H9 (cell line): ENCODE measurements at regions not wholly inside any gene's neighbourhood (a gene's known extent, or its start where the extent isn't known, plus 50 kb on each side); places are given as distances from the start of the nearest gene placed in this dataset.

Source experiments
- DNase-seq: peaks from one replicate; pipeline ENCODE4 v3.0.0-alpha.2; 2017
- H2AFZ ChIP-seq: one replicate; pipeline ENCODE4 v1.6.1; 2013; ENCODE audit warnings: mild to moderate bottlenecking, low read length, control low read depth, moderate library complexity
- H2AK5ac ChIP-seq: 2 replicates; pipeline ENCODE4 v1.6.1; 2013; ENCODE audit warnings: low read length, control low read depth, mixed read lengths; ENCODE audit not compliant: insufficient read length
- H2BK120ac ChIP-seq: one replicate; pipeline ENCODE4 v1.6.1; 2013; ENCODE audit warnings: low read depth, mild to moderate bottlenecking, low read length, control low read depth, inconsistent platforms; ENCODE audit not compliant: poor library complexity, severe bottlenecking
- H2BK12ac ChIP-seq: 2 replicates; pipeline ENCODE4 v1.6.1; 2013; ENCODE audit warnings: low read length, control low read depth, mixed read lengths, low read depth; ENCODE audit not compliant: insufficient read length
- H2BK15ac ChIP-seq: 2 replicates; pipeline ENCODE4 v1.6.1; 2013; ENCODE audit warnings: low read depth, low read length, control low read depth
- H2BK20ac ChIP-seq: one replicate; pipeline ENCODE4 v1.6.1; 2013; ENCODE audit warnings: low read depth, mild to moderate bottlenecking, low read length, control low read depth, inconsistent platforms; ENCODE audit not compliant: poor library complexity, severe bottlenecking
- H2BK5ac ChIP-seq: 2 replicates; pipeline ENCODE4 v1.6.1; 2013; ENCODE audit warnings: low read length, control low read depth, mixed read lengths; ENCODE audit not compliant: insufficient read length
- H3K14ac ChIP-seq: 2 replicates; pipeline ENCODE4 v1.6.1; 2013; ENCODE audit warnings: low read length, control low read depth; ENCODE audit not compliant: insufficient read depth
- H3K18ac ChIP-seq: 2 replicates; pipeline ENCODE4 v1.6.1; 2013; ENCODE audit warnings: low read depth, mild to moderate bottlenecking, mixed read lengths, low read length, control low read depth; ENCODE audit not compliant: insufficient read length
- H3K23ac ChIP-seq: 2 replicates; pipeline ENCODE4 v1.6.1; 2013; ENCODE audit warnings: low read length, control low read depth, mixed read lengths, low read depth; ENCODE audit not compliant: insufficient read length
- H3K23me2 ChIP-seq: 2 replicates; pipeline ENCODE4 v1.6.1; 2013; ENCODE audit warnings: low read depth, mild to moderate bottlenecking, mixed read lengths, low read length, control low read depth; ENCODE audit not compliant: insufficient read length, poor library complexity, severe bottlenecking
- H3K27ac ChIP-seq: 2 replicates; pipeline ENCODE4 v1.5.1; 2013; ENCODE audit warnings: low read length, control low read depth, mixed read lengths, low read depth; ENCODE audit not compliant: insufficient read length
- H3K27me3 ChIP-seq: 2 replicates; pipeline ENCODE4 v1.6.1; 2013; ENCODE audit warnings: low read length, control low read depth, inconsistent platforms; ENCODE audit not compliant: insufficient read depth
- H3K4ac ChIP-seq: 2 replicates; pipeline ENCODE4 v1.6.1; 2013; ENCODE audit warnings: low read depth, mild to moderate bottlenecking, control low read depth, inconsistent platforms, low read length, moderate library complexity
- H3K4me1 ChIP-seq: 2 replicates; pipeline ENCODE4 v1.6.1; 2013; ENCODE audit warnings: low read length, control low read depth, inconsistent platforms; ENCODE audit not compliant: insufficient read depth
- H3K4me2 ChIP-seq: 2 replicates; pipeline ENCODE4 v1.6.1; 2013; ENCODE audit warnings: low read length, control low read depth, mixed read lengths; ENCODE audit not compliant: insufficient read length, insufficient read depth
- H3K56ac ChIP-seq: 2 replicates; pipeline ENCODE4 v1.6.1; 2013; ENCODE audit warnings: low read depth, mild to moderate bottlenecking, mixed read lengths, low read length, control low read depth; ENCODE audit not compliant: insufficient read length
- H3K79me1 ChIP-seq: 2 replicates; pipeline ENCODE4 v1.6.1; 2013; ENCODE audit warnings: low read depth, mild to moderate bottlenecking, moderate library complexity, low read length, control low read depth, inconsistent platforms; ENCODE audit not compliant: insufficient read depth, poor library complexity, severe bottlenecking
- H3K79me2 ChIP-seq: 2 replicates; pipeline ENCODE4 v1.6.1; 2013; ENCODE audit warnings: low read length, control low read depth, inconsistent platforms; ENCODE audit not compliant: insufficient read depth
- H3K9ac ChIP-seq: 2 replicates; pipeline ENCODE4 v1.6.1; 2013; ENCODE audit warnings: low read length, control low read depth, mixed read lengths; ENCODE audit not compliant: insufficient read length; ENCODE audit errors: extremely low read depth
- H3K9me3 ChIP-seq: one replicate; pipeline ENCODE4 v1.6.1; 2013; ENCODE audit warnings: low read depth, low read length, inconsistent platforms; ENCODE audit not compliant: control insufficient read depth
- H3T11ph ChIP-seq: one replicate; pipeline ENCODE4 v1.6.1; 2013; ENCODE audit warnings: mild to moderate bottlenecking, low read length, control low read depth, inconsistent platforms
- H4K20me1 ChIP-seq: one replicate; pipeline ENCODE4 v1.6.1; 2013; ENCODE audit not compliant: control insufficient read depth, insufficient read length, insufficient read depth
- H4K5ac ChIP-seq: 2 replicates; pipeline ENCODE4 v1.6.1; 2013; ENCODE audit warnings: low read depth, mild to moderate bottlenecking, mixed read lengths, low read length, control low read depth; ENCODE audit not compliant: insufficient read length
- H4K8ac ChIP-seq: replicated peaks from 2 replicates; pipeline ENCODE4 v1.6.1; 2013; ENCODE audit warnings: low read length, control low read depth, mixed read lengths, low read depth; ENCODE audit not compliant: insufficient read length
- H4K91ac ChIP-seq: 2 replicates; pipeline ENCODE4 v1.6.1; 2013; ENCODE audit warnings: low read depth, mild to moderate bottlenecking, moderate library complexity, mixed read lengths, low read length, control low read depth; ENCODE audit not compliant: insufficient read length
- H3K27ac Mint-ChIP-seq, 3 experiments: 2 replicates in 2 of 3; 3 replicates in 1 of 3; pipeline ENCODE4 v1.8.0; 2020 to 2021; ENCODE audit warnings: mixed read lengths in 3 of 3, mild to moderate bottlenecking in 1 of 3, moderate library complexity in 1 of 3
- H3K27me3 Mint-ChIP-seq: 2 replicates; pipeline ENCODE4 v1.8.0; 2021; ENCODE audit warnings: low read depth, mild to moderate bottlenecking, moderate library complexity, mixed read lengths
- H3K36me3 Mint-ChIP-seq, 3 experiments: 2 replicates in 2 of 3; 3 replicates in 1 of 3; pipeline ENCODE4 v1.8.0; 2020 to 2021; ENCODE audit warnings: low read depth in 3 of 3, mixed read lengths in 3 of 3; ENCODE audit not compliant: insufficient read depth in 1 of 3
- H3K4me1 Mint-ChIP-seq, 2 experiments: 2 replicates each; pipeline ENCODE4 v1.8.0; 2020; ENCODE audit warnings: mixed read lengths in 2 of 2
- H3K4me3 Mint-ChIP-seq, 2 experiments: 2 replicates in 1 of 2; 3 replicates in 1 of 2; pipeline ENCODE4 v1.8.0; 2020 to 2021; ENCODE audit warnings: mild to moderate bottlenecking in 2 of 2, mixed read lengths in 2 of 2, moderate library complexity in 1 of 2
- H3K9me3 Mint-ChIP-seq, 2 experiments: 2 replicates in 1 of 2; 3 replicates in 1 of 2; pipeline ENCODE4 v1.8.0; 2020; ENCODE audit warnings: mild to moderate bottlenecking in 2 of 2, mixed read lengths in 2 of 2, moderate library complexity in 1 of 2
- CTCF ChIP-seq: fragments of 200-600 bp; sonication (generic); conservative IDR thresholded peaks from 3 replicates; pipeline ENCODE4 v1.8.0; 2021; ENCODE audit warnings: antibody characterized with exemption, mild to moderate bottlenecking
- WGBS: extraction: QIAGEN DNeasy Blood & Tissue Kit; methylation state at CpG from one replicate; pipeline ENCODE4 v1.1.7; 2013; ENCODE audit warnings: missing lambda C conversion rate, low lambda C conversion rate, mixed read lengths; ENCODE audit not compliant: insufficient read length; ENCODE audit errors: extremely low coverage; 5-methylcytosine and 5-hydroxymethylcytosine counted together

GRCh38 chrX:80139564-80139963, 125.0 kb downstream of the TBX22 start:
- no peak overlapping the region for H3K4ac ChIP-seq
- H3K56ac ChIP-seq = no peak overlapping the region
- TF ChIP-seq CTCF = no peak
- peaks cover 11 to 18% of the 10 kb centered on the region in 2 experiments for H3K4me1 Mint-ChIP-seq
- H4K5ac ChIP-seq = no peak overlapping the region
- H3K9me3 ChIP-seq = no peaks in the 10 kb centered on the region
- no peak overlapping the region for H2BK12ac ChIP-seq
- no peaks in the 10 kb centered on the region for H4K20me1 ChIP-seq
- H3K27me3 Mint-ChIP-seq = no peaks in the 10 kb centered on the region
- WGBS = no CpG with 5 or more reads among the region's 6 CpGs
- no peaks in the 10 kb centered on the region for H3K79me1 ChIP-seq
- H3K23ac ChIP-seq = no peak overlapping the region
- no peak overlapping the region for H3K27ac Mint-ChIP-seq
- H3K4me3 Mint-ChIP-seq = no peak overlapping the region
- H4K91ac ChIP-seq = no peak overlapping the region
- 0 out of 7 replicates have a peak, but pooled peaks cover 0 to 2% (median 1%) of the 10 kb centered on the region in 3 experiments for H3K36me3 Mint-ChIP-seq
- H3K79me2 ChIP-seq = no peaks in the 10 kb centered on the region
- no peaks in the 10 kb centered on the region for H3K23me2 ChIP-seq
- H3K18ac ChIP-seq = no peak overlapping the region
- no peak overlapping the region for H3K14ac ChIP-seq
- H3K27ac ChIP-seq = no peak overlapping the region
- no peak overlapping the region for H3K4me2 ChIP-seq
- peaks cover 59% of the 10 kb centered on the region in 2 experiments for H3K9me3 Mint-ChIP-seq
- H2AFZ ChIP-seq = no peak overlapping the region
- no peak overlapping the region for H2BK120ac ChIP-seq
- H3K27me3 ChIP-seq = no peaks in the 10 kb centered on the region
- H2BK15ac ChIP-seq = no peak overlapping the region
- no peak overlapping the region for H4K8ac ChIP-seq
- no peak overlapping the region for H2AK5ac ChIP-seq
- H2BK20ac ChIP-seq = no peak overlapping the region
- no peak overlapping the region for H3K9ac ChIP-seq
- no peak overlapping the region for H2BK5ac ChIP-seq
- H3T11ph ChIP-seq = no peak overlapping the region
- no peak for DNase-seq
- 0 out of 2 replicates have a peak, but pooled peaks cover 2% of the 10 kb centered on the region for H3K4me1 ChIP-seq
